Prostate gland (tissue), 2 donors: ENCODE measurements at regions not wholly inside any gene's neighbourhood (a gene's known extent, or its start where the extent isn't known, plus 50 kb on each side); places are given as distances from the start of the nearest gene placed in this dataset.

Experiments used
- CTCF ChIP-seq, 4 experiments: fragments of 200-600 bp in 2 of 4; fragments of 450-650 bp in 2 of 4; sonication (generic) in 2 of 4; IDR thresholded peaks; 1 replicate in 3 of 4; 2 replicates in 1 of 4; pipeline ENCODE4 v1.5.1; 2016 to 2019; ENCODE audit warnings: antibody characterized with exemption in 4 of 4, mild to moderate bottlenecking in 2 of 4, moderate library complexity in 2 of 4
- POLR2A ChIP-seq: fragments of 450-650 bp; IDR thresholded peaks from one replicate; pipeline ENCODE4 v1.6.1; 2016; ENCODE audit warnings: antibody characterized with exemption, mild to moderate bottlenecking
- POLR2AphosphoS5 ChIP-seq: sonication (generic); formaldehyde crosslinking; IDR thresholded peaks from one replicate; pipeline ENCODE4 v1.6.1; 2017; ENCODE audit warnings: antibody characterized with exemption

DNA sequence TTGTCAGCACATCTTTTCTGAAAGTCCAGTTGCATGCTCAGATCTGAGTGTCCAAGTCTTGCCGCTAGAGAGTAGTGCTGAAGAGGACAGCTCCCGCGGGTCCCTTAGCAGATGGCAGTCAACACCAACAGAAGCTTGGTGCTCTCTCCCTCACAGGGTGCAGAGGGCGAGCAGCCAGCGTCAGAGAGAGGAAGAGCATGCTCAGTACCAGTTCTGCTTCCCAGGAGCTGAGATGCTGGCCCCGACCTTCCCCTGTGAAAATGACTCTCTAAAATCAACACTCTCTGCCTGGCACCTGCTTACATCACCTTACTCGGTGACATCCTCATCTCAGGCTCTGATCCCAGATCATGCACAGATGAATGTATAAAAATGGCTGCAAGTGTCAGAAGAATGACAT, 86.0 kb upstream of the TWIST2 start:
- TF ChIP-seq CTCF (IDR thresholded peaks at IDR 0.05) (no peak), POLR2A (no peak), POLR2AphosphoS5 (no peak)
